C4-2B (cell line): ENCODE measurements at regions not wholly inside any gene's neighbourhood (a gene's known extent, or its start where the extent isn't known, plus 50 kb on each side); places are given as distances from the start of the nearest gene placed in this dataset.

Experiments
- H3K27ac ChIP-seq: fragments of 450-650 bp; 2 replicates; pipeline ENCODE4 v1.5.1; 2017
- ZFX ChIP-seq: fragments of 450-650 bp; IDR thresholded peaks from 2 replicates; pipeline ENCODE4 v1.6.1; 2017
- TF ChIP-seq, protein P1 (sequence below): fragments of 450-650 bp; conservative IDR thresholded peaks from 2 replicates; pipeline ENCODE4 v1.5.1; 2017; ENCODE audit warnings: mild to moderate bottlenecking

DNA sequence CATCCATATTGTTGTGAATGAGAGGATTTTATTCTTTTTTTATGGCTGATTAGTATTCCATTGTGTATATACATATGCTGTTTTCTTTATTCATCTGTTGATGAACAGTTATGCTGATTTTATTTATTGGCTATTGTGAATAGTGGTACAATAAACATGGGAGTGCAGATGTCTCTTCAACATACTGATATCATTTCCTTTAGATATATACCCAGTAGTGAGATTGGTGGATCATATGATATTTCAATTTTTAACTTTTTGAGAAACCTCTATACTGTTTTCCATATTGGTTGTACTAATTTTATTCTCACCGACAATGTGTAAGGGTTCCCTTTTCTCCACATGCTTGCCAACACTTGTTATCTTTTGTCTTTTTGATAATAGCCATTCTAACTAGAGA, 144.5 kb downstream of the ADCYAP1 start:
- TF ChIP-seq, protein P1, sequence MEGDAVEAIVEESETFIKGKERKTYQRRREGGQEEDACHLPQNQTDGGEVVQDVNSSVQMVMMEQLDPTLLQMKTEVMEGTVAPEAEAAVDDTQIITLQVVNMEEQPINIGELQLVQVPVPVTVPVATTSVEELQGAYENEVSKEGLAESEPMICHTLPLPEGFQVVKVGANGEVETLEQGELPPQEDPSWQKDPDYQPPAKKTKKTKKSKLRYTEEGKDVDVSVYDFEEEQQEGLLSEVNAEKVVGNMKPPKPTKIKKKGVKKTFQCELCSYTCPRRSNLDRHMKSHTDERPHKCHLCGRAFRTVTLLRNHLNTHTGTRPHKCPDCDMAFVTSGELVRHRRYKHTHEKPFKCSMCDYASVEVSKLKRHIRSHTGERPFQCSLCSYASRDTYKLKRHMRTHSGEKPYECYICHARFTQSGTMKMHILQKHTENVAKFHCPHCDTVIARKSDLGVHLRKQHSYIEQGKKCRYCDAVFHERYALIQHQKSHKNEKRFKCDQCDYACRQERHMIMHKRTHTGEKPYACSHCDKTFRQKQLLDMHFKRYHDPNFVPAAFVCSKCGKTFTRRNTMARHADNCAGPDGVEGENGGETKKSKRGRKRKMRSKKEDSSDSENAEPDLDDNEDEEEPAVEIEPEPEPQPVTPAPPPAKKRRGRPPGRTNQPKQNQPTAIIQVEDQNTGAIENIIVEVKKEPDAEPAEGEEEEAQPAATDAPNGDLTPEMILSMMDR, result no peak
- TF ChIP-seq ZFX, result no peak
- H3K27ac ChIP-seq, result no peak overlapping the region

DNA sequence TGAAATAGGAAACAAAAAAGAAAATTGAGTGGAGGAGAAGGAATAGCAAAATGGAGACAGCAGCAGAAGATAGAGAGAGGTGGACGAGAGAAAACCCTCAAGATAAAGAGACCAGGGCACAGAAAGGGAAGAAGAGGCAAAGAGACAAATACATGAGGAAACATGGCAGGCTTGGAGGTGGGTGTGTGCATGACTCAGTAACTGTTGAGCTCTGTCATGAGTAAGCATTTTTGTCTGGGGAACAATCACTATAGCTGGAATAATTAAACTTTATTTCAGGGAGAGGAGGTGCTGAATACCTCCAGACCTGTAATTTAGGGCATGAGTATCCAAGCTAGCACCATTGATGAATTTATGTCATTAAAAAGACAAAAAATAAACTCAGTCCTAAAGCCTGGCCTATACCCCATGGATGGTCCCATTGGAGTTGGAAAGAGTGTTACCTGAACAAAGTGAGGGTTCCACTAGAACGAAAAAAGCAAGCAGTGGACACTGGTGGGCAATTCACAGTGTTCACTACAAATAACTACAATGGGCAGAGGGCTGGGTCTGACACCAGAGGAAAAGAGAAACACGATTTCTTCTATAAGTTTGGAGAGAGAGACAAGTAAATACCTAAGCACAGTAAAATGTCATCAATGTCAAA, 145.5 kb downstream of the ADCYAP1 start:
- H3K27ac ChIP-seq, result no peak overlapping the region
- no peak for TF ChIP-seq ZFX
- TF ChIP-seq, protein P1, result no peak

DNA sequence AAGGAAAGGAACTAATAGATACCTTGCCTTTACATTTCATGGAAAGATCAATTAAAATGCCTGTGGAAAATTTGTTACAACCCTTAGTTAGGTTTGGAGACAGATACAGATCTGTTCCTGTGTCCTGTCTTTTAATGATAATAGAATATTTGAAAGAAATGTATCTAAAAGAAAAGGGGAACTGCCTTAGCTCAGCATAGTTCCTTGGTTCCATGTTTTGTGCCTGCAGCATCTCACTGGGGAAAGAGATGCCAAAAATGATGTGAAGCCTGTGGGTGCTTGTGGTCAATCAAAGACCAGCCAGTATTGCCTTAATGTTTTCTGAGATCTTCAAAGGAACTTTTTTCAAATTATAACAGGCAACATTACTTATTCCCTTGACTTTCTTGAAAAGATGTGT, 147.6 kb downstream of the ADCYAP1 start:
- H3K27ac ChIP-seq, result no peak overlapping the region
- TF ChIP-seq, protein P1, result no peak
- TF ChIP-seq ZFX, result no peak

DNA sequence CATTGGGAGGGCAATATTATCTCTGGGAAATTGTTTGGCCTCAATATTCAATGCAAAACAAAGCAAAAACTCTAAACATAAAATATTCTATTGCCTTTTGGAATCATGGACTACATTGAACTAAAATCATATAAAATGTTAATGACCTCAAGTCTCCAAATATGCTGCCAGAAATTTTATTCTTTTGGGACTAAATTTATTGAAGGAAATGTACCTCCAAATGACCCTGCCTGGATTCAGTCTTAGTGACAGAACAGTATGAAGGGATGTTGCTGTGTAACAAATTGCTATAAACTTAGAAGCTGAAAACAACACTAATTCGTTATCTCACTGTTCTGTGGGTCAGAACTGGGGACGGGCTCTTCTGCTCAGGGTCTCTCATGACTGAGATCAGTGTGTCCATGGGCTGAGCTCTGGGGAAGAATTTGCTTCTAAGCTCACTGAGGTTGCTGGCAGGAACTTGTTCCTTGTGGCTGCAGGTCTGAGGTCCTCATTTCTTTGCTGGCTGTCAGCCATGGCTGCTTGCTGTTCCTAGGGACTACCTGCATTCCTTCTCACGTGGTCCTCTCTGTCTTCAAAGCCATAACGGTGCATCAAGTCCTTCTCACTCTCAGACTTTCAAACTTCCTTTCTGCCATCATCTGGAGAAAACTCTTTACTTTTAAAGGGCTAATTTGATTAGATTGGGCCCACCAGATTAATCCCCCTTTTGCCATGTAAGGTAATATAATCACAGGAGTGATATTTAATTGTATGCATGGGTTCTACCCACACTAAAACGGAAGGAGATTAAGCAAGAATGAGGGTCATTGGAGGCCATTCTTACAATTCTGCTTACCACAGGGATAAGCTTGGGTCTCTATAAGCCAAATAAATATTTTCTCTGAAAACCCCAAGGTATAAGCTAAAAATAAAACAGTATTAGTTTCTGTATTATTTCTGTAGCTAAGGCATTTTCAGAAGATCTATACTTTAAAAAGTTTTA, 149.0 kb downstream of the ADCYAP1 start:
- H3K27ac ChIP-seq, result no peak overlapping the region
- no peak for TF ChIP-seq ZFX
- TF ChIP-seq, protein P1, result no peak

DNA sequence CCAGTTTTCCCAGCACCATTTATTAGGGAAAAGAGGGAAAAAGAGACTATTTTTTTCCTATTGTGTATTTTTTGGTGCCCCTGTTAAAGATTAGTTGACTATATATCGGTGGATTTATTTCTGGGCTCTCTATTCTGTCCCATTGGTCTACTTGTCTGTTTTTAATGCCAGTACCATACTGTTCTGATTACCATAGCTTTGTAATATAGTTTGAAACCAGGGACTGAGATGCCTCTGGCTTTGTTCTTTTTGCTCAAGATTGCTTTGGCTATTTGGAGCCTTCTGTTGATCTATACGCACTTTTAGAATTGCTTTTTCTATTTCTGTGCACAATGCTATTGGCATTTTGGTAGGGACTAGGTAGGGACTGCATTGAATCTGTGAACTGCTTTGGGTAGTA, 151.7 kb downstream of the ADCYAP1 start:
- no peak for TF ChIP-seq ZFX
- TF ChIP-seq, protein P1, result no peak
- no peak overlapping the region for H3K27ac ChIP-seq

DNA sequence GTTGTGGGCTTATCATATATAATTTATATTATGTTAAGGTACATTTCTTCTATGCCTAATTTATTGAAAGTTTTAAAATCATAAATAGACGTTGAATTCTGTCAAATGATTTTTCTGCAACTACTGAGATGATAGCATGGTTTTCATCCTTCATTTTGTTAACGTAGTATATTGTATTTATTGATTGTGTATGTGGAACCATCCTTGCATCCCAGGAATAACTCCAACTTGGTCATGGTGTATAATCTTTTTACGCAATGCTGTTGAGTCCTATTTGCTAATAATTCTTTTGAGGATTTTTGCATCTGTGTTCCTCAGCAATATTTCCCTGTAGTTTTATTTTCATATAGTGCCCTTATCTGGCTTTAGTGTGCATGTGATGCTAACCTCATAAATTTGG, 152.7 kb downstream of the ADCYAP1 start:
- H3K27ac ChIP-seq, result no peak overlapping the region
- TF ChIP-seq, protein P1, result no peak
- TF ChIP-seq ZFX, result no peak

DNA sequence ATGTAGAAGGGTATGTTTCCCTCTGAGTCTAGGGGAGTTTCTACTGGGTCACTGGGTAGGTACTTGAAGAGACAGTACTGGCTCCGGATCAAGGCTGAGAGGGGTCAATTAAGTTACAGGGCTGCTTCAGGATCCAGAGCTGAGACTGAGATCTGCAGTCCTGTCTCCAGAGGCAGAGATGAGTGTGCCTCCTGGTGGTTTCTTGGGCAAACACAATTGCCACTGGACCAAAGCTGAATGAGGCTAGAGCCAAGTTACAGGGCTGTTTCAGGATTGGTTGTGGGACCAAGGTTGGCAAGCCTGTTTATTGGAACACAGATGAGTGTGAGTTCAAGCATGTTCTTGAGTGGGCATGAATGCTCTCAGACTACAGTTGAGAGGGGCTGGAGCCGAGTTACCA, 157.9 kb downstream of the ADCYAP1 start:
- TF ChIP-seq, protein P1, result 0 out of 2 replicates have a peak, but pooled peaks have one; percentile 14
- TF ChIP-seq ZFX, result no peak
- H3K27ac ChIP-seq, result no peak overlapping the region
